GM13977 (cell line): ENCODE measurements at regions not wholly inside any gene's neighbourhood (a gene's known extent, or its start where the extent isn't known, plus 50 kb on each side); places are given as distances from the start of the nearest gene placed in this dataset.

Experiments used
- DNase-seq: peaks from one replicate; pipeline ENCODE4 v3.0.0; 2012; ENCODE audit warnings: low spot score
- in situ Hi-C: fragments of 300-500 bp; cut with MboI; formaldehyde crosslinking; loops from one replicate; pipeline ENCODE4 v1.12.0; 2022; ENCODE audit warnings: low sequenced_read_pairs, low pct_unique_long_range_greater_than_20kb, mixed read lengths, inconsistent platforms; ENCODE audit not compliant: unreplicated experiment
- TF ChIP-seq, protein P1 (sequence below): IDR thresholded peaks from 2 replicates; pipeline ENCODE4 v1.5.1; 2012; ENCODE audit warnings: mild to moderate bottlenecking, control low read depth; ENCODE audit not compliant: insufficient read depth; ENCODE audit errors: extremely low read depth, missing control alignments

DNA sequence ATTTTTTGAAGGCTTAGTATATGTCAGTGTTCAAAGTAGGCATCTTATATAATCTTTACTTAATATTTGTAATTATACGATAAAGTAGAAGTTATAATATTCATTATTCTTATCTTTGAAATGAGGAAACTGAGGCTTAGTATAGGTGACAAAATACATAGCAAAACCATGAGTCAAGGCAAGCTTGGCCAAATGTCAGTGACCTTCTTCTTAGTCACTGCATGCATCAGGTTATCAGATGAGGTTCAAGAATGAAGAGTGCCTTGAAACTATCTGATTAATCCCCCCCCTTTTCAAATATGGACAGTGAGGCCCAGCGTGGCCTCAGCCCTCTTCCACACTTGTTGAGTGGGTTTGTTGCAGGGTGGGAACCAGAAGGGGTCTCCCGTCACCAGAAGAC is 59.3 kb downstream of the PMAIP1 start:
- in situ Hi-C loops: no loop called here
- TF ChIP-seq, protein P1, sequence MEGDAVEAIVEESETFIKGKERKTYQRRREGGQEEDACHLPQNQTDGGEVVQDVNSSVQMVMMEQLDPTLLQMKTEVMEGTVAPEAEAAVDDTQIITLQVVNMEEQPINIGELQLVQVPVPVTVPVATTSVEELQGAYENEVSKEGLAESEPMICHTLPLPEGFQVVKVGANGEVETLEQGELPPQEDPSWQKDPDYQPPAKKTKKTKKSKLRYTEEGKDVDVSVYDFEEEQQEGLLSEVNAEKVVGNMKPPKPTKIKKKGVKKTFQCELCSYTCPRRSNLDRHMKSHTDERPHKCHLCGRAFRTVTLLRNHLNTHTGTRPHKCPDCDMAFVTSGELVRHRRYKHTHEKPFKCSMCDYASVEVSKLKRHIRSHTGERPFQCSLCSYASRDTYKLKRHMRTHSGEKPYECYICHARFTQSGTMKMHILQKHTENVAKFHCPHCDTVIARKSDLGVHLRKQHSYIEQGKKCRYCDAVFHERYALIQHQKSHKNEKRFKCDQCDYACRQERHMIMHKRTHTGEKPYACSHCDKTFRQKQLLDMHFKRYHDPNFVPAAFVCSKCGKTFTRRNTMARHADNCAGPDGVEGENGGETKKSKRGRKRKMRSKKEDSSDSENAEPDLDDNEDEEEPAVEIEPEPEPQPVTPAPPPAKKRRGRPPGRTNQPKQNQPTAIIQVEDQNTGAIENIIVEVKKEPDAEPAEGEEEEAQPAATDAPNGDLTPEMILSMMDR: no peak
- DNase-seq: no peak

- TF ChIP-seq, protein P1: no peak
- no peak for DNase-seq
Observed at GRCh38 chr18:59957957-59958356, 58.2 kb downstream of the PMAIP1 start.

DNA sequence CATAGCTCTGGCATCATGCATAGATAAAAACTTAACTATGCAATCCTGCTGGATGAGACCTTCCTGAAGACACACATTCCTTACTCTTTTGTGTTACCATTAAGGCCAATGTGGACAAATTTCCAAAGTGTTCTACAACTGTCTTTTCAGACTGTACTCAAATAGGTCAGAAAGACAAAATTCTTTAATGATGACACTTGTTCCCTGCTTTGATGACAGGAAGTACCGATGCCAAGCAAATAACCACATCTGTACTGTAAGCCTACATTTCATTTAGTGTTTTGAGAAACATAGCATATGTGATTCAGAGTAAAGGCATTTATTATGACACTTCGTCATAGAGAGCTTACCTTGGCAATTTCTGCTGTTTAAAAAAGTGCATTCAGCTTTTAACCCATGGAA is 55.0 kb downstream of the PMAIP1 start:
- in situ Hi-C loops: no loop called here

More at GRCh38 chr18:59957957-59958356, 58.2 kb downstream of the PMAIP1 start:
- in situ Hi-C loops: no loop called here

DNA sequence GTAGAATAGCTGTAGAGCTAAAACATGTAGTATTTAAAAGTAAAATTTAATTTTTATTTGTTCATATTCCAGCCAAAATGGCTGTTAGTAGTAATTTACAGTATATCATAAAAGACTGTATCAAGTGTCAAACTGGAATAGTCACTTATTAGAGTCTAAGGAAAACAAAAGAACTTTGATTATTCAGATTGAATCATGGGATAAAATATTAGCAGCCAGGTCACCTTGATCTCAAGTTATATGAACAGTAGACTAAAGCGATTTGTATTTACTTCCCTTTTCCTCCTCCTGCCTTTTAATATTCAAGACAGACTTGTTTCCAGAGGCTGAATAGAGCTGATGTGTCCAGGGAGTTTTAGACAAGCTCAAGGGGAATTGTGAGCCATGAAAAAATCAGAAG is 54.4 kb downstream of the PMAIP1 start:
- TF ChIP-seq, protein P1: no peak
- no peak for DNase-seq
- in situ Hi-C loops: no loop called here

More for the DNA sequence above, 55.0 kb downstream of the PMAIP1 start:
- DNase-seq: no peak
- TF ChIP-seq, protein P1: no peak
